Putamen (tissue), 1 donor: ENCODE measurements at regions not wholly inside any gene's neighbourhood (a gene's known extent, or its start where the extent isn't known, plus 50 kb on each side); places are given as distances from the start of the nearest gene placed in this dataset.
A peak's percentile ranks its signal among the peaks of the same experiment; 100 is the strongest.

Source experiments
- DNase-seq: peaks from one replicate; pipeline ENCODE4 v3.0.0-alpha.2; 2016; ENCODE audit warnings: low spot score

- peak; percentile 84 for DNase-seq
Measured at GRCh38 chr21:16587141-16587581, 857.4 kb downstream of the USP25 start.

DNA sequence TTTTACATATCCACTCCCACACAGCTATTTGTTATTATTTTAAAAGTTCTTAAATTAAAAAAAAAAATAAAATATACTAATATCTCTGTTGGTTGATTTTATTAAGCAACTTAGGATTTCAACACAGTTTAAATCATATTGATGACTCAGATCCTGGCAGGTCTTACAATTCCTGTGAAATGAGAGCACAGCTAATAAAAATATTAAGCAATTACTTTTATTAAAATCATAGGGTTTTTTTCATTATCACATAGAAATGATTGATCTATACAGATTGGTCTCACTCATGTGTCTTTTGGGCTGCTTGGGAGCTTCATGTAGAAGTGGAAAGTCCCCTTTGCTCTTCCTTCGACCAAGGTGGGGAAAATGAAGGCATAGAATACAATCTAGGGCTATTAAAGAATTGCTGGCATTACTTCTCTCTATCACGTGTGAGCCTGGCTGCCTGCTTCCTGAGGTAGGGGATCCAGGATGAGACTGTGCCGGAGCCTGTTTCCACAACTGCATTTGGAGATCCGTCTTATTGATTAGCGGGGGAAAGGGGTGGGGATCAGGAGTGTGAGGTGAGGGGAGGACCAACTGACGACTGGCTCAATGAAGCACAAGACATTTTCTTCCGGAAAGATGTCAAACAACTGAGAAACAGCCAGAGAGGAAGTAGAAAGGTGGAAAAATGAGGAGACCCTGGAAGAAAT is 858.0 kb downstream of the USP25 start:
- peak; percentile 57 for DNase-seq

GRCh38 chr21:16588433-16588860 is 858.7 kb downstream of the USP25 start:
- peak; percentile 96 for DNase-seq

DNA sequence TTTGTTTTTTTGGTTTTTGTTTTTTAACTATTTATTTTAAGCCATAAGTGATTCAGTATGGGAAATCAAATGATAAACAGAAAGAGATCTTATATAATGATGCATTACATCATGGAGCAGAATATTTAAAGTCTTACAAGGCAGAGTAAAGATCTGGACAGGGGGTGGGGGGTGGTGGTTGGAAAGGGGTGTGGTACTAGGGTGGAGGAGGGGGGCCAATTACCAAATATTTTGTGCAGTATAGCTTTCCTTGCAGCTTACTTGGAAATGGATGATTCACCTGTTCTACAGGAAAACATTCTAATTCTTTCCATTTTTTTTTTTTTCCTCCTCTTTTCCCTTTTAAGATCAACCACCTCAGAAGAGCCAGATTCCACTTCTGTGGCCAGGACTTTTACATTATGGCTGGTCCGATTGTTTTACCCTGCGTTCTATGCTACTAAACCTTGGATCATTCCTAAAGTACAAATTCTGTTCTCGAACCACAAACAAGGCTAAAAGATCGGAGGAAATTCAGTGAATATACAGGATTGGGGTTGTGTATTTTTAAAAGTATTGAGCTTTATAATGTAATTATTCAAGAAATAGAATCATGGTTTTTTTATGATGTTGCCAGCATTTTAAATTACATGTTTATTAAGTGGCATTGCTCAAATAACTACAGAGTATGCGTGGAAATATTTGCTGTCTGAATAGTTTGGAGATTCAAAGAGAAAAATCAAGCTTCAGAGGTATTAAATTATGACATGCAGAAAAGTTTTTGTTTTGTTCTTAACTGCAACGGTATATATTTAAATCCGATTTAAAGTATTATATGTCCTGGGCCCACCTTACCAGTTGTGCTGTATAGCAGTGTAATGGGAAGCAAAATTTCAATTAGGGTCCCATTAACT is 859.5 kb downstream of the USP25 start:
- DNase-seq = no peak

- no peak for DNase-seq
Measured at GRCh38 chr21:16590186-16590585, 860.4 kb downstream of the USP25 start.

GRCh38 chr21:16590641-16591292 is 861.0 kb downstream of the USP25 start:
- DNase-seq = no peak

GRCh38 chr21:16592381-16592780 is 862.6 kb downstream of the USP25 start:
- no peak for DNase-seq

- DNase-seq = no peak
Measured at GRCh38 chr21:16594191-16594590, 864.4 kb downstream of the USP25 start.

GRCh38 chr21:16596369-16596768 is 866.6 kb downstream of the USP25 start:
- DNase-seq = no peak

DNA sequence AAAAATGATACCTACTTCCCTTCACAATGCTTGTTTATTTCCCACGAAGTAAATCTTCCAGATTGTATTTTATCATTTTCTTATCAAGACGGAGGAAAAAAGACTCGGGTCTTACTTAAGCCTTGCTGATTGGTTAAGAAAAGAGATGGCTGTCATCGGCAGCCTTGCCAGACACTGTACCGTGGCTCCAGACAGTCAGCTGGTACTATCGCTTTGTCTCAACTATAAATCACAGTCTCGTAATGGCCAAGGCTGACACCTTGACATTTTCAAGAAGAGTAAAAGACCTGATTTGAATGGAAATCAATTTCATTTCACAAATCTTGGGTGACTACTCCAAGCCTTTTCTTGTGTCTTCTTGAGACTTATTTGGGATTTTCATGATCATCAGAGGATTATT is 868.0 kb downstream of the USP25 start:
- DNase-seq = no peak

- DNase-seq = peak; percentile 70
Measured at GRCh38 chr21:16605597-16605996, 875.8 kb downstream of the USP25 start.

- DNase-seq = no peak
Measured at GRCh38 chr21:16606271-16606670, 876.5 kb downstream of the USP25 start.

DNA sequence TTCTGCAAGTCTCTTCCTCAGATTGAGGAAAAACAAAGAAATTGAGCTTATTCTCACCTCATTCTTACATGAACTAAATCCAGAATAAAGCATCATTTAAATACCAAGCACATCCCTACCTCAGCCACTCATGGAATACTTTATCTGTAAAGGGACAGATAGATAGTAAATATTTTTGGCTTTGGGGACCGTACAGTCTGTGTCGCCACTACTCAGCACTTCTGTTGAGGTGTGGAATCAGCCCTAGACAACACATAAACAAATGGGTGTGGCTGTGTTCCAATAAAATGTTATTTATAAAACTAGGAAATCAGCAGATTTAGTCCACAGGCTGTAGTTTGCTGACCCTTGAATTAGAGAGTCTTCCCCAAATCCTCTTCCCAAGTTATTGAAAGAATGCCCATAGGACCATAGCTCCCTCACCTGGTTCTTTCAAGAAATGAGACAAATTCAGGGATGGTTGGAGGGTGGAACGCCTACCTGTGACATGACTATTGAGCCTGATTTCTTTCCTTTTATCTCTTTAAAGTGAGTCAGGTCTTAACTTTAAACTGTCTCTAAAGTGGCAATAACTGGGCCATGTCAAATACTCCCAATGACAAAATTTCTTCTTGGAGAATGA is 878.5 kb downstream of the USP25 start:
- DNase-seq = no peak

DNA sequence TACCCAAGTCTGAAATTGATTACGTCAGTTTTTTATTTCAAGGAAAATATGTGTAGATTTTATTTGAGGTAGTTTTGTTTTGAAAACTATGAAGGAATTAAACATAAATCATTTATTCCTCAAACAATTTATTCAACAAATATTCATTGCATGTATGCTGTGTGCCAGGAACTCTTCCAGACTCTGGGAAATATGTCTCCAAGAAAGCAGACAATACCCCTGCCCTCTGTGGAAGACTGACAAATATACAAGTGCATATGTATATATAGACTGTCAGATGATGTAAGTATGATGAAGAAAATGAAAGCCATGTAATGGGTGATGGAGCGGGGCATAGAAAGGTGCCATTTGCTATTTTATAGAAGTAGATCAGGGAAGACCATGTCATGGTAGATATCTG is 889.5 kb downstream of the USP25 start:
- DNase-seq = no peak

DNA sequence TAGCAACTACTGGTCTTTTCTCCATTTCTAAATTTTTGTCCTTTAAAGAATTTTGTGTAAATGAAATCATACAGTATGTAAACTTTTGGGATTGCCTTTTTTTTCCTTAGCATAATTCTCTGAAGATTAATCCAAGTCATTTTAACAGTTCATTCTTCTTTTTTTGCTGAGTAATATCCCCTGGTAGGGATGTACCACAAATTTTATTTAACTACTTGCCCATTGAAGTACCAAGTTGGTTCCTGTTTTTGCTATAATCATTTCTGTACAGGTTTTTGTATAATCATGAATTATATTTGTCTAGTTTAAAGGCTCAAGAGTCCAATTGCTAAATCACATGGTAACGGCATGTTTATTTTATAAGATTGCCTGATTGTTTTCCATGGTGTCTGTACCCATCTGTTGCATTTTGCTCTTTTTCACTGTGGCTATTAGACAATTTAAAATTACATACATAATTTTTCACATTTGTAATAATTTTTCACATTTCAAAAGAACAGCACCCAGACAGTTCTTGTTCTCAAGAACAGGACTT is 891.1 kb downstream of the USP25 start:
- DNase-seq = no peak

DNA sequence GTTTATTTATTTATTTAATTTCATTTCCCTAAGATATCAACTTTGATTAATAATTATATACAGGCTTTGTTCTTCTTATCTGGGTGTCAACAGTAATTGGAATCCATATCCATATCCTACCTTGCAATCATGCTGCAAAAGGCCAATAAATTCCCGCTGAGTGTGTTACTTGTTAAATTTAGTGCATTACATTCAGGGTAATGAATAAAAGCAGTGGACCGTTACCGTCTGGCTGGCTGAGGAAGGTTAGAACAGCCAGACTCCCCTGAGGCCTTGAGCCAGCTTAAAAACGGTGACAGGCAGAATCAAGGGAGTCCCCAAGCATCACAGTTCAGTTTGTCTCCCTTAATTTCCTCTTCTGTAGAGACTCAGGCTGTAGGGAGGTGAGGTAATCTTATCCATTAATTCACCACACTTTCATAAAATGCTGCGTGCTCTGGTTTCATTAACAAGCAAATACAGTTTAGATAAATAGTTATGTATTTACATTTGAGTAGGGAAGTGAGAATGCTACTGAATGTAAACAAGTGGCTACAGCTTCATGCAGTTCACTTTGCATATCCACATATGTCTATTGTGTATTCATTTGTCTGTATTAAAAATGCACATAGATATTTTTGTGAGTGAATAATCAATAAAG is 888.2 kb upstream of the CXADR start:
- DNase-seq = no peak

- no peak for DNase-seq
Measured at GRCh38 chr21:16625491-16625890, 887.4 kb upstream of the CXADR start.

DNA sequence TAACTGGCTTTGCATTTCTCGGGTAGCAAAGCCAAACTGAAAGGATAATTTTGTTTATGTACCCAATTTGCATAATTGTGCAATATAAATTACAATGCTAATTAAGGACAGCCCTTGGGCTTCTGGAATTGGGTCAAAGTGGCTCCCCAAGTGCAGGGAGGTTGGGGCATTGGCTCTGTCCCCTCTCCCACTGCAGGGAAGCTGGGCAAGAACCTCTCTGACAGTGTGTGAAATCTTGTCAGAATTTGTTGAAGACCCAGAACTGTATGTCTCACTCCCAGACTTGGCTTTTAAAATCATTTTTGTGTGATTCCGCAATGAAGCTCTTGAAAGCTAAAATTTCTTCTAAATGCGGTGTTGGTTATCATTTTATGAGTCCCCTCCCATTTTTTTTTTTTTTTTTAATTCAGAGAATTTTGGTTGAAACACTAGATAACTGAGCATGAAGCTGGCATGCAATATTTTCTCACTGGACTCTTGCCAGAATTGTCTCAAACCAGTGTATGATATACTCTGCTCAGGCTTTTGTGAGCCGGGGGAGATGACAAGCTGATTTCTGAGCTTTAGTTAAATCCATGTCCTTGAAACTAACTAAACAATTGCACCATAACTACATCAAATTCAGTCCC is 878.9 kb upstream of the CXADR start:
- no peak for DNase-seq

GRCh38 chr21:16634515-16634914 is 878.3 kb upstream of the CXADR start:
- no peak for DNase-seq

DNA sequence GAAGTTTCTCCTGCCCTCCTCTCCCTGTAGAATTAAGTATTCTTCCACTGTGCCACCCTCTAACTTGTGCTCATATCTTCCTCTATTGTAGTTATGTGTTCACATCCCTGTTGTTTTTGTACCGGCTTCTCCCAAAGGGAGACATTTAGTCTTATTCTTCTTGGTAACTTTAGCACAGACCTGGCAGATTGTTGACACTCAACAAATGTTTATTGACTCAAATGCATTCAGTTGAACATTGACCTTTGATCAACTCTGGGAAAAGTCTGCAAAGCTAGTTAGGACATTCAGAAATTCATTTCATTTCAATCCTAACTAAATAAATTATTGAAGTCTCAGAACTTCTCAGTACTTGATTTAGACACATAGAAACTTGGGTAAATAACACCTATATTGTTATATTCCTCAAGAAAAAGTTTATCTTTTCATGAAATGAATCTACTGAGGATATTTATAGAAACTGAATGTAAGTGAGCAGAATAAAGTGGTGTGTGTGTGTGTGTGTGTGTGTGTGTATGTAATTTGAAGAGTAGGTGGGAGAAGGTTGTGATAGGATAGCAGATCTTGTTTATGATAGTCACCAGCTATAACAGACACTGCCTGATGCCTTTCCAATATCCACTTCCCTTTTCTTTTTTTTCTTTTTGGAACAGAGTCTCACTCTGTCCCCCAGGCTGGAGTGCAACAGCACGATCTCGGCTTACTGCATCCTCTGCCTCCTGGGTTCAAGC is 872.4 kb upstream of the CXADR start:
- DNase-seq = no peak
